ENCODE measurements at regions not wholly inside any gene's neighbourhood (a gene's known extent, or its start where the extent isn't known, plus 50 kb on each side); places are given as distances from the start of the nearest gene placed in this dataset.

DNA sequence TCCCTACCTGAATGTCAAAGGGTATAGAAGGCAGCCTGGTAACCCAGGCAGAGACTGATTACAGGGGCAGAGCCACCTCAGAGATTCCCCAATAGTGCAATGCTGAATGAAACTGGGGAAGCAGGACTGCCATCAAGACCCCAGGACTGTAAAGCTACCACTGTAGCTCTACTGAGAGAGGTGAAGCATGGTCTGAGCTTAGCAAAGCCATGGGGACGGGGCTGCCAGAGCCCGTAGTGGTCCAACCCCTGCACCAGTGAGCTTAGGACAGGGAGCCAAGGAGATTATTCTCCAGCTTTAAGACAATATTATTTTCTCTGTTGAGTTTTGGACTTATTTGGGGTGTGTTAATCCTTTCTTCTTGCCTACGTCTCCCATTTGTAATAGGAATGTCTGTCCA, 679.3 kb upstream of the GRAMD2B start:
- no peak for DNase-seq (ENCODE audit: low spot score)
- H3K27ac ChIP-seq (ENCODE audit: low read depth, low read length, poor library complexity, severe bottlenecking), result no peak overlapping the region
- POLR2A ChIA-PET, result interaction anchor here (0.5 to 0.7 kb wide), 2 partner anchors 11 to 76 kb away, joined by 3 to 4 read pairs; no protein-coding TSS in a partner anchor
- H3K4me2 ChIP-seq (ENCODE audit: low read length), result no peak overlapping the region
- no peaks in the 10 kb centered on the region for H3K9me2 ChIP-seq (ENCODE audit: insufficient read depth, low read length)
- H4K20me1 ChIP-seq (ENCODE audit: insufficient read depth, low read length), result no peaks in the 10 kb centered on the region
- no peak overlapping the region for H3K4me3 ChIP-seq (ENCODE audit: low read depth, low read length, poor library complexity, severe bottlenecking)
- BruUV-seq (replicated peaks), result no TSS peak
- CTCF ChIA-PET (ENCODE audit: unreplicated experiment), result no interaction called here
- no peak overlapping the region for H2AFZ ChIP-seq (ENCODE audit: low read length)
- TF ChIP-seq EZH2phosphoT487 (IDR thresholded peaks at IDR 0.05; ENCODE audit: borderline replicate concordance, low read depth, low read length), result no peak
- TF ChIP-seq, protein P1, sequence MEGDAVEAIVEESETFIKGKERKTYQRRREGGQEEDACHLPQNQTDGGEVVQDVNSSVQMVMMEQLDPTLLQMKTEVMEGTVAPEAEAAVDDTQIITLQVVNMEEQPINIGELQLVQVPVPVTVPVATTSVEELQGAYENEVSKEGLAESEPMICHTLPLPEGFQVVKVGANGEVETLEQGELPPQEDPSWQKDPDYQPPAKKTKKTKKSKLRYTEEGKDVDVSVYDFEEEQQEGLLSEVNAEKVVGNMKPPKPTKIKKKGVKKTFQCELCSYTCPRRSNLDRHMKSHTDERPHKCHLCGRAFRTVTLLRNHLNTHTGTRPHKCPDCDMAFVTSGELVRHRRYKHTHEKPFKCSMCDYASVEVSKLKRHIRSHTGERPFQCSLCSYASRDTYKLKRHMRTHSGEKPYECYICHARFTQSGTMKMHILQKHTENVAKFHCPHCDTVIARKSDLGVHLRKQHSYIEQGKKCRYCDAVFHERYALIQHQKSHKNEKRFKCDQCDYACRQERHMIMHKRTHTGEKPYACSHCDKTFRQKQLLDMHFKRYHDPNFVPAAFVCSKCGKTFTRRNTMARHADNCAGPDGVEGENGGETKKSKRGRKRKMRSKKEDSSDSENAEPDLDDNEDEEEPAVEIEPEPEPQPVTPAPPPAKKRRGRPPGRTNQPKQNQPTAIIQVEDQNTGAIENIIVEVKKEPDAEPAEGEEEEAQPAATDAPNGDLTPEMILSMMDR (conservative IDR thresholded peaks at IDR 0.05; ENCODE audit: low read length), result no peak
- intact Hi-C loops (cut with micrococcal nuclease; ENCODE audit: unreplicated experiment), result no loop called here
- no peaks in the 10 kb centered on the region for H3K9me3 ChIP-seq (ENCODE audit: low read length)
- H3K79me2 ChIP-seq (ENCODE audit: insufficient read depth, low read depth, low read length), result no peaks in the 10 kb centered on the region
- no peaks in the 10 kb centered on the region for H3K36me3 ChIP-seq (ENCODE audit: insufficient read depth, low read length)
- H3K4me1 ChIP-seq (ENCODE audit: insufficient read depth, low read length, poor library complexity, severe bottlenecking), result no peaks in the 10 kb centered on the region

DNA sequence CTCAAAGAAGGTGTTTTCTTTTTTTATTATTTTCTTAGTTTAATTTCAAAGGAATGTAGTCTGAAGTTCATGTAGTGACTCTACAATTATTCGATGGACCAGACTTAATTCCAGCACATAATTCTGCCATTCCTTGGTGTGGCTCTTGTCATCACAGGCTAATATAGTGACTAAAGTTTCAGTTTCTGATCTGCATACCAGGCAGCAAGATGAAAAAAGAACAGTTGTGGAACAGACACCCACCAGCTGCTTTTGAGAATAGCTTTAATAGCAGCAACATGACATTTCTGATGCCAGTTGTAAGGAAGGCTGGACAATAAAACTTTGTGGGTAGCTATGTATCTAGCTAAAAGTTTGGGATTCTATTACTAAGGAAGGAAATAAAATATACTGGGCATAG, 676.3 kb upstream of the GRAMD2B start:
- POLR2A ChIA-PET, result no interaction called here
- Histone ChIP-seq H3K4me1 (ENCODE audit: insufficient read depth, low read length, poor library complexity, severe bottlenecking) (no peaks in the 10 kb centered on the region), H4K20me1 (ENCODE audit: insufficient read depth, low read length) (no peaks in the 10 kb centered on the region), H3K4me2 (ENCODE audit: low read length) (no peak overlapping the region), H3K27ac (ENCODE audit: low read depth, low read length, poor library complexity, severe bottlenecking) (no peak overlapping the region), H3K79me2 (ENCODE audit: insufficient read depth, low read depth, low read length) (no peaks in the 10 kb centered on the region), H3K9me2 (ENCODE audit: insufficient read depth, low read length) (no peaks in the 10 kb centered on the region), H3K4me3 (ENCODE audit: low read depth, low read length, poor library complexity, severe bottlenecking) (no peak overlapping the region), H3K36me3 (ENCODE audit: insufficient read depth, low read length) (no peaks in the 10 kb centered on the region), H2AFZ (ENCODE audit: low read length) (no peak overlapping the region), H3K9me3 (ENCODE audit: low read length) (no peaks in the 10 kb centered on the region)
- no TSS peak for BruUV-seq (replicated peaks)
- intact Hi-C loops (cut with micrococcal nuclease; ENCODE audit: unreplicated experiment), result no loop called here
- CTCF ChIA-PET (ENCODE audit: unreplicated experiment), result no interaction called here
- no peak for DNase-seq (ENCODE audit: low spot score)
- TF ChIP-seq, protein P1 (conservative IDR thresholded peaks at IDR 0.05; ENCODE audit: low read length), result no peak
- TF ChIP-seq EZH2phosphoT487 (IDR thresholded peaks at IDR 0.05; ENCODE audit: borderline replicate concordance, low read depth, low read length), result no peak

DNA sequence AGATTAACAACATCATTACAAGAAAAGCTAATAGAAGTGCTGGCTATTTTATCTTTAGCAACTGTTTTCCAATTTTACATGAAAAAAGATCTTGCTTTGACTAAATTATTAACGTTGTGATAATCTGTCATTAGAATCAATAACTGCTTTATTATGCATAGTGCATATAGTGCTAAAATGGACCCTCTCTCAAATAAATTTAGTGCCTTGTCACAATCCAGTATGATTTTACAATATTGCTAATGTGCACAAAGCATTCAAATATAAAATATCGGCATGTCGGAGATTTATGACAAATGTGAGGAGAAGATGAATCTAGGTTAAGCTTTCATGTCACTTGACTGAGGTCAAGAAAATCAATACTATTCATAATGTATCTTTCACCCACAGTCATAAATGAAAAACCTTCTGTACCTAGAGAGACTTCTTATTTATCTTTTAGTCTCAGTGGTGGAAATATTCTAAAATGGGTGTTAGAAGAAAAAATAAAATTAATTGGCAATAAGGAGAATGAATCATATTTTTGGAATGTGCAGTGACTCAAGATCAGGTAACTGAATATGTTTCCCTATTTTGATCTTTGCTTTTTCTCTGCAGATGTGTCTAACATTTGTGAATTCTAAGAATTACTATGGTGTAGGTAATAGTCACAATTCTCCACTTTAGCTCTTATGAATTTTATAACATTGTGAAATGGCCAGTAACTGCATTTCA, 672.9 kb upstream of the GRAMD2B start:
- ChIA-PET CTCF (ENCODE audit: unreplicated experiment) (no interaction called here), POLR2A (interaction anchor here (0.6 to 1.4 kb wide), 4 partner anchors 13 to 655 kb away, joined by 3 read pairs; no protein-coding TSS in a partner anchor)
- TF ChIP-seq, protein P1 (conservative IDR thresholded peaks at IDR 0.05; ENCODE audit: low read length), result no peak
- TF ChIP-seq EZH2phosphoT487 (IDR thresholded peaks at IDR 0.05; ENCODE audit: borderline replicate concordance, low read depth, low read length), result no peak

More for the DNA sequence above, 672.9 kb upstream of the GRAMD2B start:
- no peak overlapping the region for H2AFZ ChIP-seq (ENCODE audit: low read length)
- no peaks in the 10 kb centered on the region for H3K79me2 ChIP-seq (ENCODE audit: insufficient read depth, low read depth, low read length)
- H3K27ac ChIP-seq (ENCODE audit: low read depth, low read length, poor library complexity, severe bottlenecking), result no peak overlapping the region
- H3K4me1 ChIP-seq (ENCODE audit: insufficient read depth, low read length, poor library complexity, severe bottlenecking), result no peaks in the 10 kb centered on the region
- H3K4me3 ChIP-seq (ENCODE audit: low read depth, low read length, poor library complexity, severe bottlenecking), result no peak overlapping the region
- no peaks in the 10 kb centered on the region for H3K36me3 ChIP-seq (ENCODE audit: insufficient read depth, low read length)
- no peaks in the 10 kb centered on the region for H4K20me1 ChIP-seq (ENCODE audit: insufficient read depth, low read length)
- DNase-seq (ENCODE audit: low spot score), result no peak
- H3K9me3 ChIP-seq (ENCODE audit: low read length), result no peaks in the 10 kb centered on the region
- H3K4me2 ChIP-seq (ENCODE audit: low read length), result no peak overlapping the region
- no TSS peak for BruUV-seq (replicated peaks)
- intact Hi-C loops (cut with micrococcal nuclease; ENCODE audit: unreplicated experiment), result no loop called here
- H3K9me2 ChIP-seq (ENCODE audit: insufficient read depth, low read length), result no peaks in the 10 kb centered on the region
